ENCODE measurements at regions not wholly inside any gene's neighbourhood (a gene's known extent, or its start where the extent isn't known, plus 50 kb on each side); places are given as distances from the start of the nearest gene placed in this dataset.
"Not testable (repeated sequence)": the region's sequence is repeated elsewhere in the genome, so short reads cannot be mapped to it uniquely, and the experiment has no call there.

DNA sequence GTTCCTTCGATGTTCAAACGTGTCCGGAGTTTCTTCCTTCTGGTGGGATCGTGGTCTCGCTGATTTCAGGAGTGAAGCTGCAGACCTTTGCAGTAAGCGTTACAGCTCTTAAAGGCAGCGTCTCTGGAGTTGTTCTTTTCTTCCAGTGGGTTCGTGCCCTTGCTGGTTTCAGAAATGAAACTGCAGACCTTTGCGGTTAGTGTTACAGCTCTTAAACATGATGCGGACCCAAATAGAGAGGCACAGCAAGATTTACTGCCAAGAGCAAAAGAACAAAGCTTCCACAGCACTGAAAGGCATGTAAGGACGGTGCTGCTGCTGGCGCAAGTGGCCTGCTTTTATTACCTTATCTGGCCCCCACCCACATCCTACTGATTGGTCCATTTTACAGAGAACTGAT is 931.4 kb downstream of the IPMK start:
- H3K4me3 ChIP-seq (ENCODE audit: low read length), result no peak overlapping the region
- H3K27ac ChIP-seq (ENCODE audit: low read length), result no peak overlapping the region
- TF ChIP-seq EZH2phosphoT487 (IDR thresholded peaks at IDR 0.05; ENCODE audit: low read depth), result no peak
- TF ChIP-seq, protein P1, sequence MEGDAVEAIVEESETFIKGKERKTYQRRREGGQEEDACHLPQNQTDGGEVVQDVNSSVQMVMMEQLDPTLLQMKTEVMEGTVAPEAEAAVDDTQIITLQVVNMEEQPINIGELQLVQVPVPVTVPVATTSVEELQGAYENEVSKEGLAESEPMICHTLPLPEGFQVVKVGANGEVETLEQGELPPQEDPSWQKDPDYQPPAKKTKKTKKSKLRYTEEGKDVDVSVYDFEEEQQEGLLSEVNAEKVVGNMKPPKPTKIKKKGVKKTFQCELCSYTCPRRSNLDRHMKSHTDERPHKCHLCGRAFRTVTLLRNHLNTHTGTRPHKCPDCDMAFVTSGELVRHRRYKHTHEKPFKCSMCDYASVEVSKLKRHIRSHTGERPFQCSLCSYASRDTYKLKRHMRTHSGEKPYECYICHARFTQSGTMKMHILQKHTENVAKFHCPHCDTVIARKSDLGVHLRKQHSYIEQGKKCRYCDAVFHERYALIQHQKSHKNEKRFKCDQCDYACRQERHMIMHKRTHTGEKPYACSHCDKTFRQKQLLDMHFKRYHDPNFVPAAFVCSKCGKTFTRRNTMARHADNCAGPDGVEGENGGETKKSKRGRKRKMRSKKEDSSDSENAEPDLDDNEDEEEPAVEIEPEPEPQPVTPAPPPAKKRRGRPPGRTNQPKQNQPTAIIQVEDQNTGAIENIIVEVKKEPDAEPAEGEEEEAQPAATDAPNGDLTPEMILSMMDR (IDR thresholded peaks at IDR 0.05; ENCODE audit: low read depth, low read length), result no peak
- H3K36me3 ChIP-seq (replicated peaks; ENCODE audit: low read depth, low read length), result no peaks in the 10 kb centered on the region
- no peak overlapping the region for H2AFZ ChIP-seq (ENCODE audit: low read depth, low read length)
- no peak overlapping the region for H3K4me2 ChIP-seq (ENCODE audit: low read length)
- no peaks in the 10 kb centered on the region for H3K79me2 ChIP-seq (ENCODE audit: low read length)
- H3K4me1 ChIP-seq (ENCODE audit: low read length), result no peaks in the 10 kb centered on the region
- H3K27me3 ChIP-seq (ENCODE audit: low read depth, low read length), result no peaks in the 10 kb centered on the region
- no peak overlapping the region for H3K9ac ChIP-seq (ENCODE audit: low read length)
- no peaks in the 10 kb centered on the region for H3K9me3 ChIP-seq (ENCODE audit: insufficient read depth, low read length)
- no peaks in the 10 kb centered on the region for H4K20me1 ChIP-seq (ENCODE audit: insufficient read depth, low read length)

DNA sequence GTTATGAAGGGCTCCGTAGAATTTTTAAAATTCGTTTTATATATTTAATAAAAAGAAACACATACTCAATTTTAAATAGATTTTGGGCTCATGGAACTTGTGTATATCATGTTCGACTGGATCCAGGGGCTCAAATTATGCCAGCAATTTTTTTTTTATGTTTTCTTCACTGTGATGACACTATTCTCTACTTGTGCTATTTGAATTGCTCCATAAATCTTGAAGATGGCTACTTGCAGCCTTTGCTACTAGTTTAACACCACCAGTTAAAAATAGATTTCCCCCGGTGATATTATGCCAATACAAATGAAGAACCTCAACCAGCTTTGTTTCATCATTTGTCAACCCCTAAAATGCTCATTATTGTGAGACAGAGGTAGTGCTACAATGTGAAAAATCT is 933.2 kb downstream of the IPMK start:
- no peak overlapping the region for H3K27ac ChIP-seq (ENCODE audit: low read length)
- no peak overlapping the region for H3K4me2 ChIP-seq (ENCODE audit: low read length)
- H4K20me1 ChIP-seq (ENCODE audit: insufficient read depth, low read length), result no peaks in the 10 kb centered on the region
- no peak overlapping the region for H3K4me3 ChIP-seq (ENCODE audit: low read length)
- no peaks in the 10 kb centered on the region for H3K4me1 ChIP-seq (ENCODE audit: low read length)
- TF ChIP-seq, protein P1 (IDR thresholded peaks at IDR 0.05; ENCODE audit: low read depth, low read length), result no peak
- TF ChIP-seq EZH2phosphoT487 (IDR thresholded peaks at IDR 0.05; ENCODE audit: low read depth), result no peak
- no peaks in the 10 kb centered on the region for H3K27me3 ChIP-seq (ENCODE audit: low read depth, low read length)
- no peaks in the 10 kb centered on the region for H3K79me2 ChIP-seq (ENCODE audit: low read length)
- H3K9ac ChIP-seq (ENCODE audit: low read length), result no peak overlapping the region
- H2AFZ ChIP-seq (ENCODE audit: low read depth, low read length), result no peak overlapping the region
- no peaks in the 10 kb centered on the region for H3K36me3 ChIP-seq (replicated peaks; ENCODE audit: low read depth, low read length)
- H3K9me3 ChIP-seq (ENCODE audit: insufficient read depth, low read length), result no peaks in the 10 kb centered on the region

DNA sequence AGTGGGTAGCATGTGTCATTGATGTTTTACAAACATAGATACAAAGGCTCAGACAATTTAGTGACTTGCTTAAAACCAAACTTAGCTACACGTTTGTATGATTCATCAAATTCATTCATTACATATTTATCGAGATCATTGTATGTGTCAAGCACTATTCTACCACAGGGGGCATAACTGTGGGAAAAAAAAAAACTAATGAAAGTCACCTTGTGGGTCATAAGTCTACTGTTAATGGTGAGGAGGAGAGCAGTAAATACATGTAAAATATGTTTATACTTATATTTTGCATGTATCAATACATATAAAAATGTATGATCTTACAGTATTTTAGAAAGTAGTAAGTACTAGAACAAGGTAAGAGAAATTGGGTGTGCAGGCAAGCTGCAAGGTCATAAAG is 933.8 kb downstream of the IPMK start:
- no peak overlapping the region for H3K9ac ChIP-seq (ENCODE audit: low read length)
- H3K9me3 ChIP-seq (ENCODE audit: insufficient read depth, low read length), result no peaks in the 10 kb centered on the region
- TF ChIP-seq EZH2phosphoT487 (IDR thresholded peaks at IDR 0.05; ENCODE audit: low read depth), result no peak
- TF ChIP-seq, protein P1 (IDR thresholded peaks at IDR 0.05; ENCODE audit: low read depth, low read length), result no peak
- no peak overlapping the region for H3K27ac ChIP-seq (ENCODE audit: low read length)
- H3K36me3 ChIP-seq (replicated peaks; ENCODE audit: low read depth, low read length), result no peaks in the 10 kb centered on the region
- H4K20me1 ChIP-seq (ENCODE audit: insufficient read depth, low read length), result no peaks in the 10 kb centered on the region
- no peaks in the 10 kb centered on the region for H3K79me2 ChIP-seq (ENCODE audit: low read length)
- no peaks in the 10 kb centered on the region for H3K4me1 ChIP-seq (ENCODE audit: low read length)
- H3K27me3 ChIP-seq (ENCODE audit: low read depth, low read length), result no peaks in the 10 kb centered on the region
- H3K4me2 ChIP-seq (ENCODE audit: low read length), result no peak overlapping the region
- no peak overlapping the region for H2AFZ ChIP-seq (ENCODE audit: low read depth, low read length)
- no peak overlapping the region for H3K4me3 ChIP-seq (ENCODE audit: low read length)

DNA sequence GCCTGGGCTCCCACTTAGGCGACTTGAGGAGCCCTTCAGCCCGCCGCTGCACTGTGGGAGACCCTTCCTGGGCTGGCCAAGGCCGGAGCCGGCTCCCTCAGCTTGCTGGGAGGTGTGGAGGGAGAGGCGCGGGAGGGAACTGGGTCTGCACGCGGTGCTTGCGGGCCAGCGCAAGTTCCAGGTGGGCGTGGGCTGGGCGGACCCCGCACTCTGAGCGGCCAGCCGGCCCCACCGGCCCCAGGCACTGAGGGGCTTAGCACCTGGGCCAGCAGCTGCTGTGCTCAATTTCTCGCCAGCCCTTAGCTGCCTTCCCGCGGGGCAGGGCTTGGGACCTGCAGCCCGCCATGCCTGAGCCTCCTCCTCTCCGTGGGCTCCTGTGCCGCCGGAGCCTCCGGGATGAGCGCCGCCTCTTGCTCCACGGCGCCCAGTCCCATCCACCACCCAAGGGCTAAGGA is 946.3 kb downstream of the IPMK start:
- not testable (repeated sequence) for H2AFZ ChIP-seq (ENCODE audit: low read depth, low read length)

DNA sequence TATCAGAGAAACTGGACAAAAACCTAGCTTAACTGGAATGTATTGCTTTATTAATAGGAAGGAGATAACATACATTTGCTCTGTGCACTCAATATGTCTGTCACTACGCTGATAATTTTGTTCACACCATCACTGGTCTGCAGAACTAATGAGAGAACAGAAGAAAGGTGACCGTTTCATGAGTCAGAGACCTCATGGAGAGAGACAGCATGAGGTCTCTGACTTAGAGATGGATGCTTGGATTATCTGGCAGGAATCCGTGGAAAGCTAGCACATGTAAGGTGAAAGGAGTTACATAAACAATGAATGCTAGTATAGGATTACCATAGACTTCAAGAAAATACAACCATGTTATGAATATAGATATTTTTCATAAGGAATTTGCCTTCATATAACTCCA is 947.3 kb downstream of the IPMK start:
- H3K36me3 ChIP-seq (replicated peaks; ENCODE audit: low read depth, low read length), result no peaks in the 10 kb centered on the region
- no peak for TF ChIP-seq EZH2phosphoT487 (IDR thresholded peaks at IDR 0.05; ENCODE audit: low read depth)
- TF ChIP-seq, protein P1 (IDR thresholded peaks at IDR 0.05; ENCODE audit: low read depth, low read length), result no peak
- no peak overlapping the region for H3K9ac ChIP-seq (ENCODE audit: low read length)
- no peaks in the 10 kb centered on the region for H3K9me3 ChIP-seq (ENCODE audit: insufficient read depth, low read length)
- H3K4me3 ChIP-seq (ENCODE audit: low read length), result no peak overlapping the region
- no peaks in the 10 kb centered on the region for H3K79me2 ChIP-seq (ENCODE audit: low read length)
- H3K27me3 ChIP-seq (ENCODE audit: low read depth, low read length), result no peaks in the 10 kb centered on the region
- no peaks in the 10 kb centered on the region for H3K4me1 ChIP-seq (ENCODE audit: low read length)
- H3K27ac ChIP-seq (ENCODE audit: low read length), result no peak overlapping the region
- no peak overlapping the region for H3K4me2 ChIP-seq (ENCODE audit: low read length)
- no peaks in the 10 kb centered on the region for H4K20me1 ChIP-seq (ENCODE audit: insufficient read depth, low read length)
- no peak overlapping the region for H2AFZ ChIP-seq (ENCODE audit: low read depth, low read length)

More for the DNA sequence above, 946.3 kb downstream of the IPMK start:
- H3K4me3 ChIP-seq (ENCODE audit: low read length); H3K4me2 ChIP-seq (ENCODE audit: low read length); H3K9ac ChIP-seq (ENCODE audit: low read length); H3K4me1 ChIP-seq (ENCODE audit: low read length); H3K27ac ChIP-seq (ENCODE audit: low read length); H3K27me3 ChIP-seq (ENCODE audit: low read depth, low read length); H4K20me1 ChIP-seq (ENCODE audit: insufficient read depth, low read length); H3K36me3 ChIP-seq (replicated peaks; ENCODE audit: low read depth, low read length); H3K79me2 ChIP-seq (ENCODE audit: low read length); H3K9me3 ChIP-seq (ENCODE audit: insufficient read depth, low read length): not testable (repeated sequence)

Data from OCI-LY3 (cell line).